Retinal pigment epithelial cell (primary cell): ENCODE measurements at regions not wholly inside any gene's neighbourhood (a gene's known extent, or its start where the extent isn't known, plus 50 kb on each side); places are given as distances from the start of the nearest gene placed in this dataset.

Experiments
- DNase-seq: peaks from one replicate; pipeline ENCODE4 v3.0.0-alpha.2; 2010; ENCODE audit warnings: low read depth
- H3K4me3 ChIP-seq: 2 replicates; pipeline ENCODE4 v1.5.1; 2011; ENCODE audit warnings: mild to moderate bottlenecking, low read length, control low read depth, moderate library complexity
- CTCF ChIP-seq: conservative IDR thresholded peaks from 2 replicates; pipeline ENCODE4 v1.5.1; 2011; ENCODE audit warnings: low read depth, low read length, control low read depth, inconsistent platforms

- no peak for TF ChIP-seq CTCF
- no peak overlapping the region for H3K4me3 ChIP-seq
- no peak for DNase-seq
Measured at GRCh38 chr12:3361146-3361545, 129.9 kb upstream of the PRMT8 start.

GRCh38 chr12:3362737-3363136, 128.3 kb upstream of the PRMT8 start:
- no peak overlapping the region for H3K4me3 ChIP-seq

GRCh38 chr12:3363608-3364007, 127.4 kb upstream of the PRMT8 start:
- DNase-seq: no peak
- H3K4me3 ChIP-seq: no peak overlapping the region
- no peak for TF ChIP-seq CTCF

More at GRCh38 chr12:3362737-3363136, 128.3 kb upstream of the PRMT8 start:
- no peak for TF ChIP-seq CTCF
- no peak for DNase-seq

- no peak overlapping the region for H3K4me3 ChIP-seq
- DNase-seq: no peak
- TF ChIP-seq CTCF: no peak
Measured at GRCh38 chr12:3364226-3364625, 126.8 kb upstream of the PRMT8 start.

GRCh38 chr12:3364661-3365462, 126.1 kb upstream of the PRMT8 start:
- no peak for TF ChIP-seq CTCF
- no peak overlapping the region for H3K4me3 ChIP-seq
- DNase-seq: no peak

GRCh38 chr12:3365463-3366411, 125.3 kb upstream of the PRMT8 start:
- no peak for DNase-seq
- no peak overlapping the region for H3K4me3 ChIP-seq
- TF ChIP-seq CTCF: no peak
